Tibial artery (tissue), 4 donors: ENCODE measurements at regions not wholly inside any gene's neighbourhood (a gene's known extent, or its start where the extent isn't known, plus 50 kb on each side); places are given as distances from the start of the nearest gene placed in this dataset.

Experiments
- DNase-seq, 2 donors: peaks; one replicate each; pipeline ENCODE4 v3.0.0-alpha.2; 2019
- H3K27ac ChIP-seq, 2 donors: fragments of 200-600 bp; sonication (generic) in 1 of 2; 1 replicate in 1 of 2; 2 replicates in 1 of 2; pipeline ENCODE4 v1.5.1; 2018 to 2019; ENCODE audit warnings: mild to moderate bottlenecking in 1 of 2
- H3K27me3 ChIP-seq, 2 donors: fragments of 200-600 bp; sonication (generic) in 1 of 2; one replicate each; pipeline versions ENCODE4 v1.5.1 to v1.6.0; 2016 to 2019
- H3K36me3 ChIP-seq, 3 donors: fragments of 200-600 bp; sonication (generic) in 2 of 3; one replicate each; pipeline ENCODE4 v1.5.1; 2016 to 2019; ENCODE audit warnings: mild to moderate bottlenecking in 2 of 3
- H3K4me1 ChIP-seq, 4 donors: fragments of 200-600 bp; sonication (generic) in 2 of 4; 1 replicate in 3 of 4; 2 replicates in 1 of 4; pipeline ENCODE4 v1.5.1; 2016 to 2019
- H3K4me3 ChIP-seq, 2 donors: fragments of 200-600 bp; sonication (generic) in 1 of 2; 1 replicate in 1 of 2; 2 replicates in 1 of 2; pipeline ENCODE4 v1.5.1; 2018 to 2019; ENCODE audit warnings: mild to moderate bottlenecking in 2 of 2
- H3K9me3 ChIP-seq, 3 donors: fragments of 200-600 bp; sonication (generic) in 1 of 3; one replicate each; pipeline ENCODE4 v1.5.1; 2016 to 2019
- intact Hi-C: fragments of 100-400 bp; cut with DNase I; formaldehyde crosslinking; loops from one replicate; pipeline ENCODE4 v1.15.0; 2023; ENCODE audit warnings: low total_unique reads
- TF ChIP-seq, protein P1 (sequence below), 2 experiments: fragments of 200-600 bp in 1 of 2; fragments of 450-650 bp in 1 of 2; IDR thresholded peaks; one replicate each; pipeline ENCODE4 v1.5.1; 2017 to 2019; ENCODE audit warnings: antibody characterized with exemption in 2 of 2, mild to moderate bottlenecking in 1 of 2, moderate library complexity in 1 of 2

DNA sequence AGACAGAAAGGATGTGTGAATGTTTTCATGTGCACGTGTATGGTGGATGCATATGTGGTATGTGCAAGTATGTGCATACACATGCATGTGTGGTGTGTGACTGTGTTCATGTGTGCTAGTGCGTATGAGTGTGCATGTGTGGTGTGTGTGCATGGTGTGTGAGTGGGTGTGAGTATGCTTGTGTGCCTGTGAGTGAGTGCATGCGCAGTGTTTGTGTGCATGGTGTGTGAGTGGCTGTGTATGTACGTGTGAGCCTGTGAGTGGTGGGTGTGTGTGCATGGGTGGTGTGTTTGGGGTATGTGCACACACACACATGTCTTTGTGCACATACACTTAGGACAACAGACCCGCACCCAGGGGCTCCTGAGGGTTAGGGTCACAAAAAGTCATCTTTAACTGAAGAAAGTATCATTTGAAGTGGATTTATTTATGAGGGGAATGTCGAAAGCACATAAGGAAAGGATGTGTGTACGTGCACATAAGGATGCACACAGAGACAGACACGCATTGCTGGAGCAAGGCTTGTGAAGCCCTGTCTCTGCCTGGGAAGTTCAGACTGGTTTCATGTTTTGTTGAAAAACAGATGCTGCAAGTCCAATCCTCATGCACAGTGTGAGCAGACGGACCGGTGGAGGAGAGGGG, 237.0 kb downstream of the SYK start:
- peaks cover 0 to 19% (median 13%) of the 10 kb centered on the region in 4 donors for H3K4me1 ChIP-seq
- H3K36me3 ChIP-seq = no peaks in the 10 kb centered on the region
- no peak overlapping the region for H3K4me3 ChIP-seq
- no peaks in the 10 kb centered on the region for H3K9me3 ChIP-seq
- no peak overlapping the region for H3K27ac ChIP-seq
- peaks cover 0 to 4% of the 10 kb centered on the region in 2 donors for H3K27me3 ChIP-seq
- intact Hi-C loops = no loop called here
- no peak for DNase-seq
- TF ChIP-seq, protein P1, sequence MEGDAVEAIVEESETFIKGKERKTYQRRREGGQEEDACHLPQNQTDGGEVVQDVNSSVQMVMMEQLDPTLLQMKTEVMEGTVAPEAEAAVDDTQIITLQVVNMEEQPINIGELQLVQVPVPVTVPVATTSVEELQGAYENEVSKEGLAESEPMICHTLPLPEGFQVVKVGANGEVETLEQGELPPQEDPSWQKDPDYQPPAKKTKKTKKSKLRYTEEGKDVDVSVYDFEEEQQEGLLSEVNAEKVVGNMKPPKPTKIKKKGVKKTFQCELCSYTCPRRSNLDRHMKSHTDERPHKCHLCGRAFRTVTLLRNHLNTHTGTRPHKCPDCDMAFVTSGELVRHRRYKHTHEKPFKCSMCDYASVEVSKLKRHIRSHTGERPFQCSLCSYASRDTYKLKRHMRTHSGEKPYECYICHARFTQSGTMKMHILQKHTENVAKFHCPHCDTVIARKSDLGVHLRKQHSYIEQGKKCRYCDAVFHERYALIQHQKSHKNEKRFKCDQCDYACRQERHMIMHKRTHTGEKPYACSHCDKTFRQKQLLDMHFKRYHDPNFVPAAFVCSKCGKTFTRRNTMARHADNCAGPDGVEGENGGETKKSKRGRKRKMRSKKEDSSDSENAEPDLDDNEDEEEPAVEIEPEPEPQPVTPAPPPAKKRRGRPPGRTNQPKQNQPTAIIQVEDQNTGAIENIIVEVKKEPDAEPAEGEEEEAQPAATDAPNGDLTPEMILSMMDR (IDR thresholded peaks at IDR 0.05) = no peak

DNA sequence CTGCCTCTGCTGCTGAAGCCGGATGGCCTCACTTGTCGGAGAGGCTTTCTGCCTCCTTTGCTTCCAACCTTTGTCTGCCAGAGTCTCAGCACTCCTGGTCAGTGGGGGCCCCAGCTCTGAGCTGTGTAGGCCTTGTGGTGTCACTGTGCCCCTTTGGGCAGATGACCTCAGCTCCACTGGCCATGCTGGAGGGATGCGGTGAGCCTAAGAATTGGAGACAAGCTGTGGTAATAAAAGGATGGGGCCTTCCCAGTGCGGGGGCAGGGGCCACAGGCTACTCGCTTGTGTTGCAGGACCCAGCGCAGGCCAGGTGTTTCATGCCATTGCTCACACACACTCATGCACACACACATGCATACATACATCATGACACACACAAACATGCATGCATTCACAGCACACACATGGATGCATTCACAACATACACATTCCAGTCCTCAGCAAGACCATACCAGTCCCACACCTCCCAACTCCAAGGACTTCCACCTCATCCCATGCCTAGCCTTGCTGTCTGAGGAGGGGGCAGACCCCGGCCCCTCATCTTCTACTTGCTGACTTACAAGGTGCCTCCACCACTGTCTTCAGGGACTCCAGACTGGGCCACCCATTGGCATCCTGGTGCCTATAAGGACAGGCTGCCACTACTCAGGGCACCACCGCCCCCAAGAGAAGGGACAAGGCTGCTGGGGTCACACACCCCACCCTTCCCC, 237.7 kb downstream of the SYK start:
- no peaks in the 10 kb centered on the region for H3K36me3 ChIP-seq
- peaks cover 0 to 8% of the 10 kb centered on the region in 2 donors for H3K27me3 ChIP-seq
- no peaks in the 10 kb centered on the region for H3K9me3 ChIP-seq
- DNase-seq = no peak
- H3K4me1 ChIP-seq = peaks cover 0 to 19% (median 13%) of the 10 kb centered on the region in 4 donors
- intact Hi-C loops = no loop called here
- no peak overlapping the region for H3K27ac ChIP-seq
- no peak overlapping the region for H3K4me3 ChIP-seq
- TF ChIP-seq, protein P1 (IDR thresholded peaks at IDR 0.05) = no peak

DNA sequence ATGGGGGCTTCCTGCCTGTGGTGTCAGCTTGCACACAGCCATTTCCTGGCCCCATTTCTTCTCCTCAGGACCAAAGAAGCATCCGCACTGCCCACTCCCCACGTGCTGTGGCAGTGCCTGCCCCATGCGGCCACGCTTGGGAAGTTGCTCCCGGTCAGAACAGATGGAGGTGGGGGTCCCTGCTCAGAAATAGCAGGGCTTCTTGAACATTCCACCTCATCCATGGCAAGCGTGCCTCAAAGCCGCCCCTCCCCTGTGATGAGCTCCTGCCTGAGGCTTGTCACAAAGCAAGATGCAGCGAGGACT, 238.2 kb downstream of the SYK start:
- TF ChIP-seq, protein P1 (IDR thresholded peaks at IDR 0.05) = no peak
- H3K27ac ChIP-seq = no peak overlapping the region
- intact Hi-C loops = no loop called here
- H3K27me3 ChIP-seq = peaks cover 0 to 13% of the 10 kb centered on the region in 2 donors
- no peaks in the 10 kb centered on the region for H3K9me3 ChIP-seq
- no peaks in the 10 kb centered on the region for H3K36me3 ChIP-seq
- H3K4me1 ChIP-seq = peaks cover 0 to 19% (median 13%) of the 10 kb centered on the region in 4 donors
- no peak for DNase-seq
- no peak overlapping the region for H3K4me3 ChIP-seq

DNA sequence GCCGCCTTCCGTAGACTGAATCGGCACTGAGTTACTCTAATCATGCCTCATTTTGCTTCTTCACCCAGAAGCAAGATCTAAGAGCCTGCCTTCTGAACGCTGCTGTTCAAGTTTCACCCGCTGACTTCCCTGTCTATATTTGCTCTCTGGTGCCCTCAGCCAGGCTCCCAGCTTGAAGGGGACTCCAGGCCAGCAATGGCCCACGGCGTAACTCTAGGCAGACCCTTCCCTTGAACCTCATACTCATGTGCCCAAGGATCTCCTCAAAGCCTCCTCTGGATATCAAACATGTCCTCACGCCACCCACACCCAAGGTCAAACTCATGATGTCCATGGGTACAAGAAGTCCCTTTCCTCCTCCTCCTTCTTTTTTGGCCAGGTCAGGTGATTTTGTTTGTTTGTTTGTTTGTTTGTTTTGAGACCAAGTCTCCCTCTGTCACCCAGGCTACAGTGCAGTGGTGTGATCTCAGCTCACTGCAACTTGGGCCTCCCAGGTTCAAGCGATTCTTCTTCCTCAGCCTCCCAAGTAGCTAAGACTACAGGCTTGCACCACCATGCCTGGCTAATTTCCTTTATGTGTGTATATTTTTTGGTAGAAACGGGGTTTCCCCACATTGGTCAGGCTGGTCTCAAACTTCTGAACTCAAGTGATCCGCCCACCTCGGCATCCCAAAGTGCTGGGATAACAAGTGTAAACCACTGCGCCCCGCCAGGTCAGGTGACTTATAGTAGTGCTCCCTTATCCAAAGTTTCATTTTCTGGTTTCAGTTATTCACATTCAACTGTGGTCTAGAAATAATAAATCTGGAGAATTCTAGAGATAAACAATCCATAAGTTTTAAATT, 239.0 kb downstream of the SYK start:
- no peak for DNase-seq
- intact Hi-C loops = no loop called here
- Histone ChIP-seq H3K9me3 (no peaks in the 10 kb centered on the region), H3K27me3 (peaks cover 0 to 16% of the 10 kb centered on the region in 2 donors), H3K27ac (no peak overlapping the region), H3K4me3 (no peak overlapping the region), H3K4me1 (peaks cover 0 to 19% (median 13%) of the 10 kb centered on the region in 4 donors), H3K36me3 (no peaks in the 10 kb centered on the region)
- TF ChIP-seq, protein P1 (IDR thresholded peaks at IDR 0.05) = no peak

DNA sequence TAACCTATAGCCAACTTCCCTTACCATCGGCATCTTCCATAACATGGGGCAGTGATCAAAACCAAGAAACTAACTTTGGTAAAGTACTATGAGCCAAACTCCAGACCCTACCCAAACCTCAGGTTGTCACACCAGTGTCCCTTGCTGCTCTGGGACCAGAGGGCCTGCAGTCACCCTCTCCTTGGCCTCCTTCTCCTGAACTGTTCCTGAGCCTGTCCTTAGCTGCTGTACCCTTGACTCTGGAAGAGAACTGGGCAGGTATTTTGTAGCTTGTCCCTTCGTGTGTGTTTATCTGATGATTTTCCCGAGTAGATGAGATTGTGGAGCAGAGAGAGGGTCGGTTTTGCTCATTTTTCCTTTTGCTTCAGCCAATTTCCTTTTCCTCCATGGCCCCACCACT, 240.4 kb downstream of the SYK start:
- Histone ChIP-seq H3K27ac (no peak overlapping the region), H3K4me3 (no peak overlapping the region), H3K9me3 (no peaks in the 10 kb centered on the region), H3K36me3 (no peaks in the 10 kb centered on the region), H3K4me1 (peaks cover 0 to 16% (median 11%) of the 10 kb centered on the region in 4 donors), H3K27me3 (peaks cover 0 to 16% of the 10 kb centered on the region in 2 donors)
- intact Hi-C loops = no loop called here
- DNase-seq = no peak
- TF ChIP-seq, protein P1 (IDR thresholded peaks at IDR 0.05) = no peak
